GM12872 (cell line): ENCODE measurements at regions not wholly inside any gene's neighbourhood (a gene's known extent, or its start where the extent isn't known, plus 50 kb on each side); places are given as distances from the start of the nearest gene placed in this dataset.

Source experiments
- TF ChIP-seq, protein P1 (sequence below): IDR thresholded peaks from 3 replicates; pipeline ENCODE4 v1.5.1; 2011; ENCODE audit warnings: low read depth, mild to moderate bottlenecking, low read length, moderate library complexity; ENCODE audit not compliant: insufficient read depth

- TF ChIP-seq, protein P1, sequence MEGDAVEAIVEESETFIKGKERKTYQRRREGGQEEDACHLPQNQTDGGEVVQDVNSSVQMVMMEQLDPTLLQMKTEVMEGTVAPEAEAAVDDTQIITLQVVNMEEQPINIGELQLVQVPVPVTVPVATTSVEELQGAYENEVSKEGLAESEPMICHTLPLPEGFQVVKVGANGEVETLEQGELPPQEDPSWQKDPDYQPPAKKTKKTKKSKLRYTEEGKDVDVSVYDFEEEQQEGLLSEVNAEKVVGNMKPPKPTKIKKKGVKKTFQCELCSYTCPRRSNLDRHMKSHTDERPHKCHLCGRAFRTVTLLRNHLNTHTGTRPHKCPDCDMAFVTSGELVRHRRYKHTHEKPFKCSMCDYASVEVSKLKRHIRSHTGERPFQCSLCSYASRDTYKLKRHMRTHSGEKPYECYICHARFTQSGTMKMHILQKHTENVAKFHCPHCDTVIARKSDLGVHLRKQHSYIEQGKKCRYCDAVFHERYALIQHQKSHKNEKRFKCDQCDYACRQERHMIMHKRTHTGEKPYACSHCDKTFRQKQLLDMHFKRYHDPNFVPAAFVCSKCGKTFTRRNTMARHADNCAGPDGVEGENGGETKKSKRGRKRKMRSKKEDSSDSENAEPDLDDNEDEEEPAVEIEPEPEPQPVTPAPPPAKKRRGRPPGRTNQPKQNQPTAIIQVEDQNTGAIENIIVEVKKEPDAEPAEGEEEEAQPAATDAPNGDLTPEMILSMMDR = no peak
These were observed 56.2 kb downstream of the PABPC4L start for GRCh38 chr4:134145369-134145768.

DNA sequence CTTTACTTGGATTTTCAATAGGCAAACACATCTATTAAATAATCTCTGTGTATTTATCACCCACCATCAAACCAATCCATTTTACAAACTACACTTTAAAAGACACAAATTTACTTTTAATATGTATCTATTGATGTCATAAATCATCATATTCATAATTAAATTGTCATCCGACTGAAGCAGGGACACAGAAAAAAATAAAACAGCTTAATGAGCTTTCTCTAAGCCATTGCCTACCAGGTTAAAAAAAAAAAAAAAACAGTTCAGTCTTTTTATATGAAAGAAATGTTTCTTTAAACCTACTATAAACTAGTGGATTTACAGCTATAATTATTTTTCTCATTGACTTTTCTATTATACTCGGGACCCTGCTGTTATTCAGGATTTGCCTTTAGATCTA lies 57.3 kb downstream of the PABPC4L start:
- TF ChIP-seq, protein P1 = no peak

GRCh38 chr4:134141728-134142127 lies 59.9 kb downstream of the PABPC4L start:
- TF ChIP-seq, protein P1 = no peak

GRCh38 chr4:134139188-134139587 lies 62.4 kb downstream of the PABPC4L start:
- TF ChIP-seq, protein P1 = no peak

GRCh38 chr4:134132086-134132783 lies 69.4 kb downstream of the PABPC4L start:
- TF ChIP-seq, protein P1 = no peak

GRCh38 chr4:134126955-134127354 lies 74.6 kb downstream of the PABPC4L start:
- TF ChIP-seq, protein P1 = no peak

- TF ChIP-seq, protein P1 = no peak
These were observed 75.5 kb downstream of the PABPC4L start for GRCh38 chr4:134126000-134126560.
